ENCODE measurements at regions not wholly inside any gene's neighbourhood (a gene's known extent, or its start where the extent isn't known, plus 50 kb on each side); places are given as distances from the start of the nearest gene placed in this dataset.

- Histone ChIP-seq H3K4me3 (ENCODE audit: low read length) (no peak overlapping the region), H3K9me3 (ENCODE audit: control insufficient read depth in 1 of 2, insufficient read depth in 1 of 2, low read length in 2 of 2) (no peaks in the 10 kb centered on the region), H3K36me3 (ENCODE audit: insufficient read depth, low read length) (no peaks in the 10 kb centered on the region), H3K4me1 (ENCODE audit: insufficient read depth, low read length) (no peaks in the 10 kb centered on the region), H3K27me3 (ENCODE audit: control insufficient read depth in 1 of 2, insufficient read depth in 2 of 2, low read length in 2 of 2) (no peaks in the 10 kb centered on the region), H3K27ac (ENCODE audit: low read depth in 1 of 2, low read length in 2 of 2) (no peak overlapping the region)
- H3K4me1 Mint-ChIP-seq (ENCODE audit: low read depth) = no peaks in the 10 kb centered on the region
- DNase-seq (no peak), ATAC-seq (ENCODE audit: poor library complexity) (no peak)
- POLR2A ChIA-PET = no interaction called here
- CTCF ChIA-PET = no interaction called here
- H3K27ac Mint-ChIP-seq = no peak overlapping the region
- H3K4me3 Mint-ChIP-seq = no peak overlapping the region
- intact Hi-C loops (cut with DNase I, micrococcal nuclease) = no loop called here
- H3K36me3 Mint-ChIP-seq (ENCODE audit: low read depth) = no peaks in the 10 kb centered on the region
- peaks cover 4% of the 10 kb centered on the region for H3K9me3 Mint-ChIP-seq
- TF ChIP-seq, protein P1, sequence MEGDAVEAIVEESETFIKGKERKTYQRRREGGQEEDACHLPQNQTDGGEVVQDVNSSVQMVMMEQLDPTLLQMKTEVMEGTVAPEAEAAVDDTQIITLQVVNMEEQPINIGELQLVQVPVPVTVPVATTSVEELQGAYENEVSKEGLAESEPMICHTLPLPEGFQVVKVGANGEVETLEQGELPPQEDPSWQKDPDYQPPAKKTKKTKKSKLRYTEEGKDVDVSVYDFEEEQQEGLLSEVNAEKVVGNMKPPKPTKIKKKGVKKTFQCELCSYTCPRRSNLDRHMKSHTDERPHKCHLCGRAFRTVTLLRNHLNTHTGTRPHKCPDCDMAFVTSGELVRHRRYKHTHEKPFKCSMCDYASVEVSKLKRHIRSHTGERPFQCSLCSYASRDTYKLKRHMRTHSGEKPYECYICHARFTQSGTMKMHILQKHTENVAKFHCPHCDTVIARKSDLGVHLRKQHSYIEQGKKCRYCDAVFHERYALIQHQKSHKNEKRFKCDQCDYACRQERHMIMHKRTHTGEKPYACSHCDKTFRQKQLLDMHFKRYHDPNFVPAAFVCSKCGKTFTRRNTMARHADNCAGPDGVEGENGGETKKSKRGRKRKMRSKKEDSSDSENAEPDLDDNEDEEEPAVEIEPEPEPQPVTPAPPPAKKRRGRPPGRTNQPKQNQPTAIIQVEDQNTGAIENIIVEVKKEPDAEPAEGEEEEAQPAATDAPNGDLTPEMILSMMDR (IDR thresholded peaks at IDR 0.05) = no peak
- H3K27me3 Mint-ChIP-seq = no peaks in the 10 kb centered on the region
Observed at GRCh38 chr12:103077108-103077773, 119.8 kb downstream of the ASCL1 start.

GRCh38 chr12:103085541-103085940 is 128.1 kb downstream of the ASCL1 start:
- ChIA-PET CTCF (no interaction called here), POLR2A (interaction anchor here (0.8 kb wide), 1 partner anchor 302 kb away, joined by 3 read pairs; no protein-coding TSS in a partner anchor)
- intact Hi-C loops (cut with DNase I, micrococcal nuclease) = no loop called here
- peaks cover 2% of the 10 kb centered on the region for H3K9me3 Mint-ChIP-seq
- Histone ChIP-seq H3K27me3 (ENCODE audit: control insufficient read depth in 1 of 2, insufficient read depth in 2 of 2, low read length in 2 of 2) (no peaks in the 10 kb centered on the region), H3K4me3 (ENCODE audit: low read length) (no peak overlapping the region), H3K9me3 (ENCODE audit: control insufficient read depth in 1 of 2, insufficient read depth in 1 of 2, low read length in 2 of 2) (peaks cover 0 to 4% of the 10 kb centered on the region in 2 experiments), H3K36me3 (ENCODE audit: insufficient read depth, low read length) (no peaks in the 10 kb centered on the region), H3K4me1 (ENCODE audit: insufficient read depth, low read length) (no peaks in the 10 kb centered on the region), H3K27ac (ENCODE audit: low read depth in 1 of 2, low read length in 2 of 2) (no peak overlapping the region)
- H3K4me1 Mint-ChIP-seq (ENCODE audit: low read depth) = no peaks in the 10 kb centered on the region
- no peak overlapping the region for H3K27ac Mint-ChIP-seq
- no peak for ATAC-seq (ENCODE audit: poor library complexity)
- H3K36me3 Mint-ChIP-seq (ENCODE audit: low read depth) = no peaks in the 10 kb centered on the region
- no peak for DNase-seq
- no peak overlapping the region for H3K4me3 Mint-ChIP-seq
- TF ChIP-seq, protein P1 (IDR thresholded peaks at IDR 0.05) = no peak
- no peaks in the 10 kb centered on the region for H3K27me3 Mint-ChIP-seq

- POLR2A ChIA-PET = no interaction called here
- Mint-ChIP-seq H3K4me1 (ENCODE audit: low read depth) (no peaks in the 10 kb centered on the region), H3K27ac (no peak overlapping the region), H3K27me3 (no peaks in the 10 kb centered on the region), H3K36me3 (ENCODE audit: low read depth) (no peaks in the 10 kb centered on the region), H3K9me3 (peaks cover 2% of the 10 kb centered on the region), H3K4me3 (no peak overlapping the region)
- Histone ChIP-seq H3K27ac (ENCODE audit: low read depth in 1 of 2, low read length in 2 of 2) (no peak overlapping the region), H3K36me3 (ENCODE audit: insufficient read depth, low read length) (no peaks in the 10 kb centered on the region), H3K27me3 (ENCODE audit: control insufficient read depth in 1 of 2, insufficient read depth in 2 of 2, low read length in 2 of 2) (no peaks in the 10 kb centered on the region), H3K9me3 (ENCODE audit: control insufficient read depth in 1 of 2, insufficient read depth in 1 of 2, low read length in 2 of 2) (peaks cover 0 to 4% of the 10 kb centered on the region in 2 experiments), H3K4me3 (ENCODE audit: low read length) (no peak overlapping the region), H3K4me1 (ENCODE audit: insufficient read depth, low read length) (no peaks in the 10 kb centered on the region)
- DNase-seq = no peak
- CTCF ChIA-PET = no interaction called here
- TF ChIP-seq, protein P1 (IDR thresholded peaks at IDR 0.05) = no peak
- ATAC-seq (ENCODE audit: poor library complexity) = no peak
- intact Hi-C loops (cut with DNase I, micrococcal nuclease) = no loop called here
Observed at GRCh38 chr12:103086471-103086870, 129.0 kb downstream of the ASCL1 start.
